Activated CD8-positive, alpha-beta T cell treated with anti-CD3 and anti-CD28 coated beads for 36 hours (primary cell): ENCODE measurements at regions not wholly inside any gene's neighbourhood (a gene's known extent, or its start where the extent isn't known, plus 50 kb on each side); places are given as distances from the start of the nearest gene placed in this dataset.

Source experiments
- ATAC-seq: fragments of 200-7000 bp; cut with Tn5 transposase; one replicate; pipeline ENCODE4 v1.10.0; 2021; ENCODE audit warnings: mild to moderate bottlenecking, moderate library complexity
- CTCF ChIA-PET: fragments of 350-600 bp; sonication (Branson Sonifier 250); formaldehyde crosslinking; loops from one replicate; lab custom pipeline; 2021; ENCODE audit warnings: antibody characterized with exemption; lab: Charles Lee
- POLR2A ChIA-PET: fragments of 350-600 bp; sonication (Branson Sonifier 250); formaldehyde crosslinking; loops from one replicate; lab custom pipeline; 2021; ENCODE audit warnings: antibody characterized with exemption; lab: Charles Lee
- DNase-seq: peaks from one replicate; pipeline ENCODE4 v3.0.0-alpha.2; 2020
- H3K27ac Mint-ChIP-seq: one replicate; pipeline ENCODE4 v1.8.0; 2021; ENCODE audit warnings: mild to moderate bottlenecking, mixed read lengths
- H3K27me3 Mint-ChIP-seq: one replicate; pipeline ENCODE4 v1.8.0; 2021; ENCODE audit warnings: mixed read lengths
- H3K36me3 Mint-ChIP-seq: one replicate; pipeline ENCODE4 v1.8.0; 2021; ENCODE audit warnings: low read depth, mixed read lengths
- H3K4me1 Mint-ChIP-seq: one replicate; pipeline ENCODE4 v1.8.0; 2021; ENCODE audit warnings: low read depth, mixed read lengths
- H3K4me3 Mint-ChIP-seq: one replicate; pipeline ENCODE4 v1.8.0; 2021; ENCODE audit warnings: mild to moderate bottlenecking, moderate library complexity, mixed read lengths
- H3K9me3 Mint-ChIP-seq: one replicate; pipeline ENCODE4 v1.8.0; 2021; ENCODE audit warnings: mixed read lengths
- CTCF ChIP-seq: fragments of 200-600 bp; IDR thresholded peaks from one replicate; pipeline ENCODE4 v1.8.0; 2022; ENCODE audit warnings: antibody characterized with exemption, mild to moderate bottlenecking
- intact Hi-C: fragments of 100-400 bp; cut with micrococcal nuclease; formaldehyde crosslinking; loops from one replicate; pipeline ENCODE4 v1.10.0; 2022

GRCh38 chr2:40877734-40878288 is 425.9 kb upstream of the SLC8A1 start:
- Mint-ChIP-seq H3K27ac (no peak overlapping the region), H3K9me3 (no peaks in the 10 kb centered on the region), H3K4me1 (no peaks in the 10 kb centered on the region), H3K27me3 (no peaks in the 10 kb centered on the region), H3K4me3 (no peak overlapping the region), H3K36me3 (no peaks in the 10 kb centered on the region)
- TF ChIP-seq CTCF: no peak
- ChIA-PET CTCF (no interaction called here), POLR2A (no interaction called here)
- DNase-seq (no peak), ATAC-seq (no peak)
- intact Hi-C loops: no loop called here

- Mint-ChIP-seq H3K4me3 (no peak overlapping the region), H3K9me3 (no peaks in the 10 kb centered on the region), H3K4me1 (no peaks in the 10 kb centered on the region), H3K36me3 (no peaks in the 10 kb centered on the region), H3K27ac (no peak overlapping the region), H3K27me3 (no peaks in the 10 kb centered on the region)
- CTCF ChIA-PET: no interaction called here
- intact Hi-C loops: no loop called here
- POLR2A ChIA-PET: no interaction called here
- TF ChIP-seq CTCF: no peak
- DNase-seq (no peak), ATAC-seq (no peak)
Observed at GRCh38 chr2:40879305-40879704, 427.4 kb upstream of the SLC8A1 start.

- DNase-seq: no peak
- CTCF ChIA-PET: no interaction called here
- POLR2A ChIA-PET: no interaction called here
- TF ChIP-seq CTCF: no peak
- no peak for ATAC-seq
- intact Hi-C loops: no loop called here
- no peaks in the 10 kb centered on the region for H3K9me3 Mint-ChIP-seq
- no peak overlapping the region for H3K4me3 Mint-ChIP-seq
- no peaks in the 10 kb centered on the region for H3K27me3 Mint-ChIP-seq
- H3K36me3 Mint-ChIP-seq: no peaks in the 10 kb centered on the region
- no peaks in the 10 kb centered on the region for H3K4me1 Mint-ChIP-seq
- H3K27ac Mint-ChIP-seq: no peak overlapping the region
Observed at GRCh38 chr2:40886100-40886499, 434.2 kb upstream of the SLC8A1 start.

GRCh38 chr2:40886655-40887054 is 434.8 kb upstream of the SLC8A1 start:
- CTCF ChIA-PET: no interaction called here
- Mint-ChIP-seq H3K4me3 (no peak overlapping the region), H3K27ac (no peak overlapping the region), H3K27me3 (no peaks in the 10 kb centered on the region), H3K4me1 (no peaks in the 10 kb centered on the region), H3K36me3 (no peaks in the 10 kb centered on the region), H3K9me3 (no peaks in the 10 kb centered on the region)
- TF ChIP-seq CTCF: no peak
- no peak for ATAC-seq
- DNase-seq: no peak
- POLR2A ChIA-PET: interaction anchor here (0.6 kb wide), 2 partner anchors 18 to 104 kb away, joined by 3 read pairs; no protein-coding TSS in a partner anchor
- intact Hi-C loops: no loop called here

- ATAC-seq: no peak
- no peak for DNase-seq
- Mint-ChIP-seq H3K36me3 (no peaks in the 10 kb centered on the region), H3K4me3 (no peak overlapping the region), H3K27ac (no peak overlapping the region), H3K4me1 (no peaks in the 10 kb centered on the region), H3K27me3 (no peaks in the 10 kb centered on the region), H3K9me3 (no peaks in the 10 kb centered on the region)
- POLR2A ChIA-PET: no interaction called here
- TF ChIP-seq CTCF: no peak
- CTCF ChIA-PET: no interaction called here
- intact Hi-C loops: no loop called here
Observed at GRCh38 chr2:40896358-40896757, 444.5 kb upstream of the SLC8A1 start.
